Stomach (tissue), 8 donors: ENCODE measurements at regions not wholly inside any gene's neighbourhood (a gene's known extent, or its start where the extent isn't known, plus 50 kb on each side); places are given as distances from the start of the nearest gene placed in this dataset.

Experiments used
- DNase-seq, 2 donors: peaks; one replicate each; pipeline versions ENCODE4 v3.0.0 to v3.0.0-alpha.2; 2013 to 2019
- H3K27ac ChIP-seq, 5 donors: fragments of 200-600 bp in 4 of 5; sonication (generic) in 4 of 5; one replicate each; pipeline ENCODE4 v1.5.1; 2013 to 2019; ENCODE audit warnings: mild to moderate bottlenecking in 1 of 5, moderate library complexity in 1 of 5
- H3K27me3 ChIP-seq, 3 donors: fragments of 200-600 bp; sonication (generic); one replicate each; pipeline ENCODE4 v1.5.1; 2017 to 2019; ENCODE audit warnings: mixed run types in 1 of 3
- H3K36me3 ChIP-seq, 4 donors: fragments of 200-600 bp; sonication (generic); 1 replicate in 3 of 4; 2 replicates in 1 of 4; pipeline ENCODE4 v1.5.1; 2016 to 2019
- H3K4me1 ChIP-seq, 4 donors: fragments of 200-600 bp; sonication (generic); one replicate each; pipeline ENCODE4 v1.5.1; 2016 to 2019
- H3K4me3 ChIP-seq, 4 donors: fragments of 200-600 bp; sonication (generic) in 3 of 4; one replicate each; pipeline ENCODE4 v1.5.1; 2016 to 2019; ENCODE audit warnings: mild to moderate bottlenecking in 1 of 4
- H3K9me3 ChIP-seq, 4 donors: fragments of 200-600 bp; sonication (generic); one replicate each; pipeline ENCODE4 v1.5.1; 2016 to 2019
- CTCF ChIP-seq, 7 experiments: fragments of 450-650 bp in 4 of 7; fragments of 200-600 bp in 3 of 7; sonication (generic) in 3 of 7; IDR thresholded peaks; one replicate each; pipeline ENCODE4 v1.5.1; 2016 to 2019; ENCODE audit warnings: antibody characterized with exemption in 7 of 7, control low read depth in 2 of 7, mild to moderate bottlenecking in 1 of 7
- EP300 ChIP-seq: sonication (generic); formaldehyde crosslinking; IDR thresholded peaks from one replicate; pipeline ENCODE4 v1.6.1; 2017; ENCODE audit warnings: antibody characterized with exemption
- POLR2A ChIP-seq, 4 donors: fragments of 450-650 bp; IDR thresholded peaks; one replicate each; pipeline ENCODE4 v1.6.1; 2016; ENCODE audit warnings: antibody characterized with exemption in 4 of 4, control low read depth in 2 of 4, mild to moderate bottlenecking in 1 of 4, moderate library complexity in 1 of 4
- POLR2AphosphoS5 ChIP-seq, 3 donors: sonication (generic); formaldehyde crosslinking; IDR thresholded peaks; one replicate each; pipeline ENCODE4 v1.6.1; 2016; ENCODE audit warnings: antibody characterized with exemption in 3 of 3
- WGBS, 5 donors: extraction: QIAGEN DNeasy Blood & Tissue Kit in 3 of 5; methylation state at CpG; one replicate each; pipeline versions ENCODE4 v1.1.5 to v1.1.7; 2013 to 2018; 5-methylcytosine and 5-hydroxymethylcytosine counted together
- intact Hi-C: fragments of 100-400 bp; cut with DNase I; formaldehyde crosslinking; loops from one replicate; pipeline ENCODE4 v1.15.1; 2023; ENCODE audit warnings: low total_unique reads
- donor health status: healthy with polysubstance abuse.
- donor health status: Bipolar disorder and iron deficiency.
- donor health status: healthy.

DNA sequence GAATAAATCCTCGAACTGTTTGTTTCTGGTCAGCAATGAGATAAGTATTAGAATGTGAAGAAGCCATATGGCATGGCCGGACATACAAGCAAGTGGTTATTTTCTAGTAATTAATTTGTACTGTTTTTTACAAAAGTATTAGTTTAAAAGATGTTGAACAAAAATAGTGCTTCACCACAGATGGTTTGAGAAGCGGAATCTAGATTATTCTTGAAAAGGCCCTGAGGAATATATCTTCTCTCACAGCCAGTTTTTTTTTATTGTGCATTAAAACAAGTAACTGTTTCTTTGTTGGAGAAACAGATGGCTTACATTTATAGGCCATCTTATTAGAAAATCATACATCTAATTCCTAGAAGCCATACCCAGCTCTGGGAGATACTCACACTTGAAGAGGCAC is 153.3 kb downstream of the TMEM26 start:
- 81 to 92% (median 91%) methylated on average over 3 of the region's 3 CpGs for WGBS, 5 donors
- Histone ChIP-seq H3K27me3 (no peaks in the 10 kb centered on the region), H3K36me3 (no peaks in the 10 kb centered on the region), H3K27ac (no peak overlapping the region), H3K9me3 (peaks cover 0 to 9% (median 7%) of the 10 kb centered on the region in 4 donors), H3K4me3 (no peak overlapping the region), H3K4me1 (peaks cover 0 to 2% (median under 1%) of the 10 kb centered on the region in 4 donors)
- intact Hi-C loops = no loop called here
- DNase-seq = no peak
- TF ChIP-seq POLR2A (IDR thresholded peaks at IDR 0.05) (no peak), EP300 (no peak), CTCF (IDR thresholded peaks at IDR 0.05) (no peak), POLR2AphosphoS5 (IDR thresholded peaks at IDR 0.05) (no peak)

DNA sequence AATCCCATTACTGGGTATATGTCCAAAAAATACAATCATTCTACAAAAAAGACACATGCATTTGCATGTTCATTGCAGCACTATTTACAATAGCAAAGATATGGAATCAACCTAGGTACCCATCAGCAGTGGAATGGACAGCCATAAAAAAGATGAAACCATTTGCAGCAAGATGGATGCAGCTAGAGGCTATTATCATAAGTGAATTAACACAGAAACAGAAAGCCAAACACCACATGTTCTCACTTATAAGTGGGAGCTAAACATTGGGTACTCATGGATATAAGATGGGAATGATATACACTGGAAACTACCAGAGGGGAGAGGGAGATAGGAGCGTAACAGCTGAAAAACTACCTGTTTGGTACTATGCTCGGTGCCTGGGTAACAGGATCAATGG is 154.0 kb downstream of the TMEM26 start:
- no peak for TF ChIP-seq POLR2AphosphoS5 (IDR thresholded peaks at IDR 0.05)
- TF ChIP-seq CTCF (IDR thresholded peaks at IDR 0.05) = no peak
- no peak for TF ChIP-seq EP300
- TF ChIP-seq POLR2A (IDR thresholded peaks at IDR 0.05) = no peak
- Histone ChIP-seq H3K9me3 (peaks cover 0 to 9% (median 7%) of the 10 kb centered on the region in 4 donors), H3K4me3 (no peak overlapping the region), H3K27ac (no peak overlapping the region), H3K27me3 (no peaks in the 10 kb centered on the region), H3K36me3 (no peaks in the 10 kb centered on the region), H3K4me1 (peaks cover 0 to 6% (median 2%) of the 10 kb centered on the region in 4 donors)
- 95 to 100% (median 97%) methylated on average over 2 of the region's 2 CpGs for WGBS, 5 donors
- intact Hi-C loops = no loop called here
- no peak for DNase-seq

DNA sequence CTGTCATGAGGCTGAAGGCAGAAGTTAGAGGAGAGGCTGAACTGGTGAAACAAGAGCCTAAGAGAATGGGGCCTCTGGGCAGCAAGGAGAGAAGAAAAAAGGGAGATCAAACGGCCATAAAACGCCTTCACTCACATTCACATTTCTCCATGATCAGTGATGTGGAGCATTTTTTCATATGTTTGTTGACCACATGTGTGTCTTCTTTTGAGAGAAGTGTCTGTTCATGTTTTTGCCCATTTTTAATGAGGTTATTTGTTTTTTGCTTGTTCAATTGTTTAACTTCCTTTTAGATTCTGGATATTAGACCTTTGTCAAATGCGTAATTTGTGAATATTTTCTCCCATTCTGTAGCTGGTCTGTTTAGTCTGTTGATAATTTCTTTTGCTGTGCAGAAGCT is 155.0 kb downstream of the TMEM26 start:
- Histone ChIP-seq H3K27me3 (no peaks in the 10 kb centered on the region), H3K9me3 (peaks cover 0 to 9% (median 7%) of the 10 kb centered on the region in 4 donors), H3K4me1 (peaks cover 0 to 6% (median 2%) of the 10 kb centered on the region in 4 donors), H3K27ac (no peak overlapping the region), H3K4me3 (no peak overlapping the region), H3K36me3 (no peaks in the 10 kb centered on the region)
- intact Hi-C loops = no loop called here
- TF ChIP-seq POLR2A (IDR thresholded peaks at IDR 0.05) (no peak), POLR2AphosphoS5 (IDR thresholded peaks at IDR 0.05) (no peak), CTCF (IDR thresholded peaks at IDR 0.05) (no peak), EP300 (no peak)
- WGBS, 5 donors = 89 to 95% (median 95%) methylated on average over 3 of the region's 3 CpGs
- DNase-seq = no peak

DNA sequence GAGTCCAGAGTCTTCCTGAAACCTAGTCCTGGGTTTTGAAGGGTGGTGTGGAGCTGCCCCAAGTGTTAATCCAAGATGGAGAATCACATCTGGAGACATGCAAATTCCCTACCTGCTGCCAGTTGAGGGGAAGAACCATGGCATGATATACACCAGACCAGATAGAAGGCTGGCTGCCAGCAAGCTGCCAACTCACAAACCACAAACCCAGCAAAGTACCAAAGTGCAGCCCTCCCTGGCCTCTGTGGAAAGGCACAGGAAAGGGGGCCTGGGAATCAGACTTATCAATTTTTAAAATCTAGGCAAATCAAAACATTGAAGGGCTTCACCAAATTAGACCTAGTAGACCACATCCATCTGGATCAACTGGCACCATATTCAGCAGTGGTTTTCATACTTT is 157.0 kb downstream of the TMEM26 start:
- intact Hi-C loops = no loop called here
- TF ChIP-seq POLR2AphosphoS5 (IDR thresholded peaks at IDR 0.05) = no peak
- no peak for TF ChIP-seq CTCF (IDR thresholded peaks at IDR 0.05)
- TF ChIP-seq EP300 = no peak
- no peak for TF ChIP-seq POLR2A (IDR thresholded peaks at IDR 0.05)
- Histone ChIP-seq H3K36me3 (no peaks in the 10 kb centered on the region), H3K9me3 (peaks cover 0 to 9% (median 7%) of the 10 kb centered on the region in 4 donors), H3K27ac (no peak overlapping the region), H3K4me3 (no peak overlapping the region), H3K27me3 (no peaks in the 10 kb centered on the region), H3K4me1 (peaks cover 0 to 6% (median 2%) of the 10 kb centered on the region in 4 donors)
- no peak for DNase-seq
